Heart right ventricle (tissue), 16 donors: ENCODE measurements at regions not wholly inside any gene's neighbourhood (a gene's known extent, or its start where the extent isn't known, plus 50 kb on each side); places are given as distances from the start of the nearest gene placed in this dataset.

Experiments used
- ATAC-seq, 8 donors: fragments of 200-7000 bp; cut with Tn5 transposase; one replicate each; pipeline ENCODE4 v1.9.1; 2020; ENCODE audit warnings: mild to moderate bottlenecking in 8 of 8, moderate library complexity in 8 of 8, moderate number of reproducible peaks in 1 of 8
- DNase-seq, 2 donors: peaks; one replicate each; pipeline ENCODE4 v3.0.0-alpha.2; 2020
- H3K27ac ChIP-seq, 10 donors: fragments of 200-600 bp; sonication (generic) in 2 of 10; one replicate each; pipeline versions ENCODE4 v1.5.0 to v1.8.0; 2020 to 2022; ENCODE audit warnings: mild to moderate bottlenecking in 3 of 10
- H3K27me3 ChIP-seq, 7 donors: fragments of 200-600 bp; one replicate each; pipeline ENCODE4 v1.8.0; 2021 to 2022; ENCODE audit warnings: mild to moderate bottlenecking in 2 of 7
- H3K36me3 ChIP-seq, 9 donors: fragments of 200-600 bp; sonication (generic) in 1 of 9; one replicate each; pipeline versions ENCODE4 v1.5.0 to v1.8.0; 2020 to 2022; ENCODE audit warnings: mild to moderate bottlenecking in 2 of 9
- H3K4me1 ChIP-seq, 9 donors: fragments of 200-600 bp; sonication (generic) in 1 of 9; one replicate each; pipeline versions ENCODE4 v1.5.0 to v1.8.0; 2020 to 2022; ENCODE audit warnings: mild to moderate bottlenecking in 4 of 9
- H3K4me3 ChIP-seq, 10 donors: fragments of 200-600 bp; sonication (generic) in 2 of 10; one replicate each; pipeline versions ENCODE4 v1.5.0 to v1.8.0; 2020 to 2022; ENCODE audit warnings: mild to moderate bottlenecking in 7 of 10, moderate library complexity in 2 of 10
- H3K9me3 ChIP-seq, 11 donors: fragments of 200-600 bp in 10 of 11; sonication (generic) in 2 of 11; one replicate each; pipeline versions ENCODE4 v1.5.0 to v1.8.0; 2013 to 2022; ENCODE audit warnings: mild to moderate bottlenecking in 2 of 11, control low read depth in 1 of 11, moderate library complexity in 1 of 11
- CTCF ChIP-seq, 9 donors: fragments of 200-600 bp; sonication (generic) in 2 of 9; IDR thresholded peaks; one replicate each; pipeline versions ENCODE4 v1.5.0 to v1.8.0; 2021 to 2022; ENCODE audit warnings: antibody characterized with exemption in 9 of 9, mild to moderate bottlenecking in 5 of 9, moderate library complexity in 1 of 9
- WGBS, 2 donors: extraction: QIAGEN DNeasy Blood & Tissue Kit; methylation state at CpG; one replicate each; pipeline ENCODE4 v1.1.7; 2013; ENCODE audit warnings: inconsistent platforms in 1 of 2; 5-methylcytosine and 5-hydroxymethylcytosine counted together
- intact Hi-C, 10 donors: fragments of 100-400 bp; cut with DNase I; formaldehyde crosslinking; loops; one replicate each; pipeline versions ENCODE4 v1.11.1 to v1.14.2; 2022
- donor health status: Arrhythmogenic right ventricular cardiomyopathy.
- donor health status: ischemic (EF 13 %, LVEDD 7.1; RV severe dilation, severe dysfunction).
- donor health status: healthy with polysubstance abuse.
- donor health status: DM: no; HTN: yes; CAD: no.
- donor health status: DM: no; HTN: no; CAD: no.
- donor health status: ischemic (EF 25% LVEDD 6.9; RV normal size, moderate dysfunction).
- donor health status: ischemic (EF 25% LVEDD 5.7; RV mildly dilated, moderate dysfunction).
- donor health status: healthy.
- donor health status: DM: yes; HTN: yes; CAD: no.
- donor health status: Ischemic cardiomyopathy.
- donor health status: ischemic (EF 35%, LVEDD 5.7; RV mildly dilated, moderate dysfunction).
- donor health status: nonischemic (EF 11% LVEDD 7.7; RV severe dilation, severe dysfunction).
- donor health status: DM: yes; HTN: yes; CAD: no.
- donor health status: PGD.
- donor health status: ischemic (EF 29% LVEDD 5.4; RV normal size, mild dysfunction).
- donor health status: nonischemic (EF 23%, LVEDD 6.1; RV moderate dilation, normal function).

DNA sequence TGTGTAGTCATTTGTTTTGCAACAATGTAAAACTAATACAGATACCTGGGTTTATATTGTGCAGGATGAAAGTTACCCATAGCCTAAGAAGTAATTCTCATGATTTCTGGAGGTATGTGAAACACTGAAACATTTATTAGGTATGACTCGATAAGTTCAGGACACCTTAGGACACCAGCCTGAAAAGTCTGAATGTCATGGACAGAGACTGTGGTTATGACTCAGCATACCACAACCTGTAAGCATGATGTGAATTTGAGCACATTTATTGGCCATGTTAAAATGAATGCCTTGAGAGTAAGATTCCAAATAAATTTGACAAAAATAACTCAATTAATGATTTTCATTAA, 1471.7 kb upstream of the B3GALT2 start:
- Histone ChIP-seq H3K27me3 (no peaks in the 10 kb centered on the region), H3K27ac (no peak overlapping the region), H3K4me3 (no peak overlapping the region), H3K36me3 (no peaks in the 10 kb centered on the region), H3K4me1 (no peaks in the 10 kb centered on the region), H3K9me3 (peaks cover 0 to 5% (median 0%) of the 10 kb centered on the region in 11 donors)
- 85 to 90% methylated on average over 1 of the region's 1 CpG for WGBS, 2 donors
- intact Hi-C loops = no loop called here
- DNase-seq = no peak
- TF ChIP-seq CTCF (IDR thresholded peaks at IDR 0.05) = no peak
- ATAC-seq = no peak

DNA sequence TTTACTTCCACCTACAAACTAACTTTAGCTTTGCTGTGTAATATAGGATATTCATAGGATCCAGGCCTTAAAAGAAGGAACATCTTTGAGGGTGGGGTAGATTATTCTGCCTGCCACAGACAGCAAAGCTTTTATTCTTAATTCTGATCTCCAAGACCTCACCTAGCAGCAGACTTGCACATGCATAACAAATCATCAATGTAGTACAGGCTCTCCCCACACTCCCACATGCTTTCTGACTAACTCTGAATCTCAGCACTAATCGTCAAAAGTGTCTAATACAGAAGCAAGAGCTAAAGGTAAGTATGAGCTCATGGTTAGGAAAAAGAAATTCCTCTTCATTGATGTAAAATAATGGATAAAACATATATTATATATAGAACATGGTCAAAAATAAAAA, 1468.5 kb upstream of the B3GALT2 start:
- Histone ChIP-seq H3K4me1 (no peaks in the 10 kb centered on the region), H3K36me3 (no peaks in the 10 kb centered on the region), H3K4me3 (no peak overlapping the region), H3K27ac (no peak overlapping the region), H3K27me3 (no peaks in the 10 kb centered on the region), H3K9me3 (no peaks in the 10 kb centered on the region)
- no peak for ATAC-seq
- TF ChIP-seq CTCF (IDR thresholded peaks at IDR 0.05) = no peak
- no peak for DNase-seq
- intact Hi-C loops = no loop called here
- 49 to 68% methylated on average over 1 of the region's 1 CpG for WGBS, 2 donors

GRCh38 chr1:194653385-194653784, 1467.0 kb upstream of the B3GALT2 start:
- WGBS, 2 donors = 65 to 84% methylated on average over 1 of the region's 1 CpG

GRCh38 chr1:194647118-194647517, 1460.7 kb upstream of the B3GALT2 start:
- ATAC-seq = no peak
- Histone ChIP-seq H3K27me3 (no peaks in the 10 kb centered on the region), H3K27ac (no peak overlapping the region), H3K9me3 (peaks cover 0 to 6% (median 0%) of the 10 kb centered on the region in 11 donors), H3K4me1 (no peaks in the 10 kb centered on the region), H3K4me3 (no peak overlapping the region), H3K36me3 (no peaks in the 10 kb centered on the region)
- intact Hi-C loops = no loop called here
- 76 to 83% methylated on average over 2 of the region's 2 CpGs for WGBS, 2 donors
- TF ChIP-seq CTCF (IDR thresholded peaks at IDR 0.05) = no peak
- DNase-seq = no peak

More at GRCh38 chr1:194653385-194653784, 1467.0 kb upstream of the B3GALT2 start:
- Histone ChIP-seq H3K4me1 (no peaks in the 10 kb centered on the region), H3K36me3 (no peaks in the 10 kb centered on the region), H3K9me3 (no peaks in the 10 kb centered on the region), H3K27ac (no peak overlapping the region), H3K4me3 (no peak overlapping the region), H3K27me3 (no peaks in the 10 kb centered on the region)
- DNase-seq (no peak), ATAC-seq (no peak)
- TF ChIP-seq CTCF (IDR thresholded peaks at IDR 0.05) = no peak
- intact Hi-C loops = no loop called here

DNA sequence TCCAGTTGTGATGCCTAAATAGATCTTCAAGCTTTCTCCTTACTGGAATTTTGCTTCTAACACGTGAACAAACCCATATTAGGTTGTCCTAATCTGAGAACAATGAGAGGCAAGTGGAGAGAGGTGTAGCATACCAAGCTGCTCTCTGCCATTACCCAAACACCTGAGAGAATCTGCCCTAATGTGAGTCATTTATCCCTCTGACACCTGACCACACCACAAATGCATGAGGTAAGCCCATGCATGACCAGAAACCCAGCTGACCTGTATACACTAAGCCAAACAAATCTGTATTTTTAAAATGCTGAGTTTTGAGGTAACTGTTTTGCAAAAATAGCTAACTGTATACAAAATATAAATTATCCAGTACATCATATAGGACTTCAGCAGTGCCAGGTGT, 1458.1 kb upstream of the B3GALT2 start:
- intact Hi-C loops = no loop called here
- no peaks in the 10 kb centered on the region for H3K4me1 ChIP-seq
- WGBS, 2 donors = 48 to 64% methylated on average over 1 of the region's 1 CpG
- H3K4me3 ChIP-seq = no peak overlapping the region
- DNase-seq = no peak
- no peaks in the 10 kb centered on the region for H3K36me3 ChIP-seq
- no peak for TF ChIP-seq CTCF (IDR thresholded peaks at IDR 0.05)
- H3K27ac ChIP-seq = no peak overlapping the region
- peaks cover 0 to 12% (median 0%) of the 10 kb centered on the region in 11 donors for H3K9me3 ChIP-seq
- ATAC-seq = no peak
- no peaks in the 10 kb centered on the region for H3K27me3 ChIP-seq
